Islet of Langerhans (tissue), 1 donor: ENCODE measurements at regions not wholly inside any gene's neighbourhood (a gene's known extent, or its start where the extent isn't known, plus 50 kb on each side); places are given as distances from the start of the nearest gene placed in this dataset.

Experiments used
- FAIRE-seq: peaks from one replicate; lab custom pipeline; 2011; peaks lifted over from hg19 to GRCh38; lab: Jason Lieb, UNC

GRCh38 chr7:26513948-26514347 lies 222.3 kb downstream of the SNX10 start:
- no peak for FAIRE-seq

- no peak for FAIRE-seq
Observed at GRCh38 chr7:26514633-26515032, 223.0 kb downstream of the SNX10 start.

- FAIRE-seq, result peak; percentile 98
Observed at GRCh38 chr7:26515314-26515842, 223.7 kb downstream of the SNX10 start.

GRCh38 chr7:26520483-26520882 lies 228.8 kb downstream of the SNX10 start:
- FAIRE-seq, result no peak

GRCh38 chr7:26522633-26523032 lies 231.0 kb downstream of the SNX10 start:
- FAIRE-seq, result no peak

DNA sequence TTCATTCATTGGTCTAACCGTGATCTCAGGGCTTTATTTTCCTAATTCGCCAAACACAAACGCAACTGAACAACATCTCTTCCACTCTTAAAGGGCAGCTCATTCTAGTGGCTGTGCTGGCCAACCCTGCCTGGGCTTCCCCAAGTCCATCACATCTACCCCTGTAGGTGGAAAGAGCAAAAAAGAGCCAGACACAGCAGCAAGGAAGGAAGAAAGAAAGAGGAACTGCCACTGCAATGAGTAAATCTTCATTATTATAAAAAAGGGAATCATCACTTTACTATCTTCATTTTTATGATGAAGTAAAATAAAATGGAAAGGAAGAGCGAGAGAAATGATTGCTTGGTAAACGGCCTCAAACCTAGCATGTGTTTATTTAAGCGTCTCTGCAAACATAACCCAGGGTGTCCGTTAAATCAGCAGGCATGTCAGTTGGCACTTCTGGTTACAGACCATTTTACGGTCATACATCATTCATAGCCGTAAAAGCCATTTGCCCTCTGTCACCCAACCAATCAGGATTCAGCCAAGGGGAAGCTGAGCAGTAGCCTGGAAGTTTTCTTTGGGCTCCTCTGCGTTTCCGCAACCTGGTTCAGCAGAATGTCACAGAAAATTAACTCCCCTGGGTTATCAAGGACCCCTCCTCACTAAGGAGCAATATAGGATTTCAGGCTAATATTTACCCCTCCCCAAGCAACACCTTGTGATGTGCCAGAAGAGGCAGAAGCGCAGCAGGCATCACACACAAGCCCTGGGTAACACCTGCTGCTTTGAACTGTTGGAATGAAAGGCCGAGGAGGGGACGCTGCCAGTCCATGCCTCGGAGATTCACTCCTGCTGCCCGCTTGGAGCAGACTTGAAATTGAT lies 234.0 kb downstream of the SNX10 start:
- peak; percentile 99 for FAIRE-seq

DNA sequence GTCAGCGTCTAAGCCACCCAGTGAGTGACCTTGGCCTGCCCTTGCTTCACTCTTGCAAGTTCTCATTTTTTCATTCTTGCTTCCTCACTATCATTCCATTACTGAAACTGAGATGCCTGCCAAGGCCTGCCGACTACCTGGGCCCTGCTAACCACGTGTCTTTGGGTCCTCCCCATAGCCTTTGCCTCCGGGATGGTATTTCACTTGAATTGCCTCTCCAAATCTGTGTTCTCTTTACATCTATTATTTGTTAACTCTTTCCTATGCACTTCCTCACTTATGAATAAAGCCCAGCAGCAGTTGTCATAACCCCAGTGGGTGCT lies 234.6 kb downstream of the SNX10 start:
- FAIRE-seq, result no peak

- FAIRE-seq, result no peak
Observed at GRCh38 chr7:26531926-26532325, 240.3 kb downstream of the SNX10 start.

GRCh38 chr7:26532471-26532870 lies 240.8 kb downstream of the SNX10 start:
- FAIRE-seq, result no peak

GRCh38 chr7:26533217-26533616 lies 241.6 kb downstream of the SNX10 start:
- FAIRE-seq, result no peak

DNA sequence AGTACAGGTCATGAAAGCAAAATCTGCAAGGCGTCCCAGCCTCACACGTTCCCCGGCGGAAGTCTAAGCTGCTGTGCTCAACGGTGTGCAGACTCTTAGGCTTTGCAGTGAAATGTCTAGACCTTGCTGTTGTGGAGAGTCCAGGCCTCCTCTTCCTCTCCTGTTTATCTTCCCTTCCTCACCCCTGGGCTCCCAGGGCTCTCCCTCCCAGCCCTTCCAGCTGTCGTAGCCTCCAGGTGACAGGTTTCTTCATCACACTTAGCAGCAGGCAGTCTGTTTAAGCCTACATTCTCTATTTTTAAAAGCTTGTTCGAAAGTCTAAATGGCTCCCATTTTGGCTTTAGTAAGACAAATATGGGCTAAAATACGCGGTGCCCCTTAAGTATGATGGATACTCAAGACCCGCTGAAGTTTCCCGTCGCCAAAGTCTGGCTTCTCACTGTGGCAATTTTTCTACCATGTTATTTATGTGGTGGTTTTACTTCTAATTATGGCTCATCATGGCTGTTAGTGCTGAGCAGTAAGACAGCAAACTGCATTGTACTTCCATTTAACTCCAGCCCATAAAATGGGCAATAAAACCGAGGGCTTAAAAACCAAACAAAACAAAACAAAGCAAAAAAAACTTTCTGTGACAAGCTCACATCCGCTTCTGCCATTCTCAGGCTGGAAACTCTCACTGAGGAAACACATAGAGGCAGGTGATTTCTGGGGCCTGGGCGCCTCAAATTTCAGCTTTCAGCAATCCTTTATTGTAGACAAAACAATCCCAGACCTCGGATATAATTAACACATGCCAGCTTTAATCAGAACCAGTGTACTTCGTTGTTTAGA lies 243.2 kb downstream of the SNX10 start:
- FAIRE-seq, result no peak

DNA sequence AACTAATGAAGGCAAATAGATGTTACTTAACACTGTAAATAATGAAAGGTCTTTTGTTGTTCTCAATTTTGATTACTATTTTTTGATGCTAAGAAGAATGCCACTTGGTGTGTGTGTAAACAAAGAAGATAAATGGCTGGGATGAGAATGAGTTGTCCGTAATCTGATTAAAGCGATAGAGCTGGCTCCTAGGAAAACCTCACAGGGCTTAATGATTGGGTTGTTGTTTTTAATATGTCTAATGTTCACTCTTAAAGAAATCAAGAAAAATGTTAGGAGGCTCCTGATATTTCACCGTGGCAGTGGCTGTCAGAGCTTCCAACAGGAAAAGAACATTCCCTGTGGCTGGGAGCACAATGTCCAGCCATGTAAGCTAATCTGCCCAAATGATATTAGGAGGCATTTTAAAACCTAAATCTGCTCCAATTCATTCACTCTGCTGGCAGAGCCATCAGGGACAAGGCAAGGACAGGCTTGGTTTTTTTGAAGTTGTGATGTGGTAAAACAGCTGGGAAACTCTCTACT lies 243.9 kb downstream of the SNX10 start:
- FAIRE-seq, result no peak

DNA sequence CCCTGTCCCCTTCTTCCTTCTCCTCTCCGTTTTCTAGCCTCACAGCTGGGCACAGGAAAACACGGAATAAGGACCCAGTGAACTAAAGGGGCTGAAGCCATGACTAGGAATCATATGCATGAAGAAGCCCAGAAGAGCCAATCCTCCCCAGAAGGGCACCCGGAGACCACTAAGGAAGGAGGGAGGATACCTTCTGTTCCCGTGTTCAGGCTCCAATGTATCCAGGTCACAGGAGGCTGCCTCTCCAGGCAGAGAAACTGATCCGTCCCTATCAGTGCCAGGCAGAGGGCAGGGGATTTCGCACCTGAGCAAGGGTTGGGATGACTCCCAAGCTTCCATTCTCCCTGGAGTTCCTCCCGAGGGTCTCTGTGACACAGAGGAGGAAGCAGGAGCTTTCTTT lies 246.6 kb downstream of the SNX10 start:
- no peak for FAIRE-seq

DNA sequence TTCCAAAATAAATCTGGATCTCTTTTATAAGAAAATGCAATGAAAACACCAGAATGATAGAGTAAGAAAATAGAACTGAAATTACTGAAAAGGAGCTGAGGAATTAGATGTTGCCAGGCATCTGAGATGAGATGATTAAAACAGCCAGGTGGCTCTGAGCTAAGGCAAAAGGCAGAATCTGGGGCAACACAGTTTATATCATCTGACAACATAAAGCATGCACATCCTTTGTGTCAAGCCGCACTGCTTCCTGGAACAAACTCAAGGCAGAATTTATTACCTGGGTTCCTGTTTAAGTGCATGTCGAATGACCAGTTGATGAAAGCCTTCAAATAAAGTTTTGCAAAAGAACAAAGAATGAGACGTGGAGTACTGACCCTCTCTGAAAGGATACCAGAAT lies 247.0 kb downstream of the SNX10 start:
- FAIRE-seq, result no peak

DNA sequence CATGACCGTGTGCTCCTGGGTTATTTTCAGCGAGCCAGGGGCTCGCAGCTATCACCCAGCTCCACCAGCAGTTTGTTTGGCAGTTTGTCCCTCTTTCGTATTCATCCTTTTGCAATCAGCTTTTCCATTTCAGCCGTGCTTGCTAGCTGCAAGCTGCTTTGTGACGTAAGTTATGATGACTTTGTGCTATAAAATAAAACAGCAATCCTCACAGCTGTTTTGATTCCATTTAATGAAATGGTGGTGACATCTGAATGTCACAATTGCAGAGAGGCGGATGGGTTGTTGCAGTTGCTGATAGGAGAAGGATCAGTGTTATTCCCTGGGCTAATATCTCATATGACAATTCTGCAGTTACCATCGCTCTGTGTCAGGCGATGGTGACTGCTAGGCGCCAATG lies 251.7 kb downstream of the SNX10 start:
- no peak for FAIRE-seq

- FAIRE-seq, result no peak
Observed at GRCh38 chr7:26543951-26544350, 252.3 kb downstream of the SNX10 start.

DNA sequence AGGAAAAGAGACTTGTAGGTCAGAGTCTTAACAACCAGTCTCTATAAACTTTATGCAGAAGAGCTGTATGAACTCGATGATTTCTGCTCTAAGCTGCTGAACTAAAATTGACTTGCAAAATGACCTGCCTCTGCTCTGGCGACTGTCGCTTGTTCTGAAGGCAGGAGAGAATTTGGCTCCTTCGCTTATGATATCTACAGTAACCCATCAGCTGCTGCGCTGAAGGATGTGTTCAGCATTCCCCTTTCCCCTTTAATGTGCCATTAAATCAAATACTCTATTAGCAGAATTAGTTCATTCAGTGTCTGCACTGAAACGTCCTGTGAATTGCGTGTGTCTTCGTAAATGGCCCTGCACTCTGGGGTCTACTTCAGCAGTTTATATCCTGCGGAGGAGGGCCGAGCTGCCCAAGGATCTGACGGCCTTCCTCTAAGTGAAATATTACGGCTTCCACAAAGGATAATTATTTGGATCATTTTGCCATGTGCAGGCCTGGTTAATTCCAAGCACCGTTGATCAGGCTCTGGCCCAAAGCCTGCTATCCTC lies 254.9 kb downstream of the SNX10 start:
- FAIRE-seq, result no peak

GRCh38 chr7:26547156-26547555 lies 255.5 kb downstream of the SNX10 start:
- FAIRE-seq, result no peak

- FAIRE-seq, result no peak
Observed at GRCh38 chr7:26549281-26549944, 257.8 kb downstream of the SNX10 start.

DNA sequence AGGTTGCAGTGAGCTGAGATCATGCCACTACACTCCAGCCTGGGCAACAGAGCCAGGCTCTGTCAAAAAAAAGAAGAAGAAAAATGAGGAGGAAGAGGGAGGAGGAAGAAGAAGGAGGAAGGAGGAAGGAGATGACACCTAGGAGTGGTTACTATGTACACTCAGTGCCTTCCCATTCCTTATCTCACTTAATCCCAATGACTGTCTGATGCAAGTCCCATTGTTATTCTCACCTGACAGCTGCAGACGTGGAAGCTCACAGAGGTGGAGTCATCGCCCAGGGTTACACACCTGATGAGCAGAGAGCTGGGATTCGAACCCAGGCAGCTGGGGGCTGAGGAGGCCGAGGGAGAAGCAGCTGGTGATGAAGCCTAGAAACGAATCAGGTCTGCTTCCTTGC lies 258.8 kb downstream of the SNX10 start:
- no peak for FAIRE-seq

GRCh38 chr7:26551740-26552139 lies 260.1 kb downstream of the SNX10 start:
- no peak for FAIRE-seq

GRCh38 chr7:26553128-26553527 lies 261.5 kb downstream of the SNX10 start:
- FAIRE-seq, result no peak
